Activated naive CD8-positive, alpha-beta T cell treated with anti-CD3 and anti-CD28 coated beads, Interleukin-2, amount 10 ng/mL, durations not matched to agents 7 days and 5 days (primary cell): ENCODE measurements at regions not wholly inside any gene's neighbourhood (a gene's known extent, or its start where the extent isn't known, plus 50 kb on each side); places are given as distances from the start of the nearest gene placed in this dataset.

Experiments
- ATAC-seq: fragments of 150-1000 bp; cut with Tn5 transposase; one replicate; pipeline ENCODE4 v1.10.0; 2021; ENCODE audit warnings: low read depth, moderate library complexity
- POLR2A ChIA-PET: fragments of 350-600 bp; sonication (Branson Sonifier 250); formaldehyde crosslinking; loops from one replicate; lab custom pipeline; 2021; ENCODE audit warnings: antibody characterized with exemption; lab: Charles Lee
- DNase-seq: peaks from one replicate; pipeline ENCODE4 v3.0.0; 2021
- H3K27ac Mint-ChIP-seq: one replicate; pipeline ENCODE4 v1.8.0; 2022; ENCODE audit warnings: mild to moderate bottlenecking, mixed read lengths
- H3K27me3 Mint-ChIP-seq: one replicate; pipeline ENCODE4 v1.8.0; 2022; ENCODE audit warnings: mild to moderate bottlenecking, moderate library complexity, mixed read lengths
- H3K36me3 Mint-ChIP-seq: one replicate; pipeline ENCODE4 v1.8.0; 2021; ENCODE audit warnings: mild to moderate bottlenecking, mixed read lengths
- H3K4me1 Mint-ChIP-seq: one replicate; pipeline ENCODE4 v1.8.0; 2021; ENCODE audit warnings: mixed read lengths
- H3K4me3 Mint-ChIP-seq: one replicate; pipeline ENCODE4 v1.8.0; 2022; ENCODE audit warnings: mild to moderate bottlenecking, moderate library complexity, mixed read lengths
- H3K9me3 Mint-ChIP-seq: one replicate; pipeline ENCODE4 v1.8.0; 2021; ENCODE audit warnings: mixed read lengths

- Mint-ChIP-seq H3K4me1 (no peaks in the 10 kb centered on the region), H3K27ac (no peak overlapping the region), H3K9me3 (no peaks in the 10 kb centered on the region), H3K36me3 (no peaks in the 10 kb centered on the region), H3K4me3 (no peak overlapping the region), H3K27me3 (no peaks in the 10 kb centered on the region)
- POLR2A ChIA-PET: no interaction called here
- DNase-seq: no peak
- no peak for ATAC-seq
These were observed 378.4 kb downstream of the SEC23A start for GRCh38 chr14:38724621-38725020.

GRCh38 chr14:38723959-38724358 lies 379.1 kb downstream of the SEC23A start:
- Mint-ChIP-seq H3K27ac (no peak overlapping the region), H3K36me3 (no peaks in the 10 kb centered on the region), H3K9me3 (no peaks in the 10 kb centered on the region), H3K4me3 (no peak overlapping the region), H3K27me3 (no peaks in the 10 kb centered on the region), H3K4me1 (no peaks in the 10 kb centered on the region)
- DNase-seq (no peak), ATAC-seq (no peak)
- POLR2A ChIA-PET: no interaction called here

- Mint-ChIP-seq H3K27ac (no peak overlapping the region), H3K9me3 (no peaks in the 10 kb centered on the region), H3K36me3 (no peaks in the 10 kb centered on the region), H3K27me3 (no peaks in the 10 kb centered on the region), H3K4me1 (no peaks in the 10 kb centered on the region), H3K4me3 (no peak overlapping the region)
- DNase-seq: no peak
- no peak for ATAC-seq
- POLR2A ChIA-PET: no interaction called here
These were observed 379.8 kb downstream of the SEC23A start for GRCh38 chr14:38723277-38723676.

- Mint-ChIP-seq H3K4me3 (no peak overlapping the region), H3K9me3 (no peaks in the 10 kb centered on the region), H3K27me3 (no peaks in the 10 kb centered on the region), H3K4me1 (no peaks in the 10 kb centered on the region), H3K27ac (no peak overlapping the region), H3K36me3 (no peaks in the 10 kb centered on the region)
- DNase-seq (peak; percentile 32), ATAC-seq (peak; percentile 42)
- POLR2A ChIA-PET: no interaction called here
These were observed 381.1 kb downstream of the SEC23A start for GRCh38 chr14:38721822-38722431.

- Mint-ChIP-seq H3K27me3 (peaks cover under 1% of the 10 kb centered on the region), H3K4me1 (no peaks in the 10 kb centered on the region), H3K36me3 (no peaks in the 10 kb centered on the region), H3K4me3 (no peak overlapping the region), H3K27ac (no peak overlapping the region), H3K9me3 (peaks cover 1% of the 10 kb centered on the region)
- no peak for DNase-seq
- no peak for ATAC-seq
- POLR2A ChIA-PET: no interaction called here
These were observed 384.5 kb downstream of the SEC23A start for GRCh38 chr14:38718519-38718918.

GRCh38 chr14:38716926-38717325 lies 386.1 kb downstream of the SEC23A start:
- Mint-ChIP-seq H3K4me1 (no peaks in the 10 kb centered on the region), H3K27me3 (peaks cover 2% of the 10 kb centered on the region), H3K36me3 (no peaks in the 10 kb centered on the region), H3K4me3 (no peak overlapping the region), H3K9me3 (peaks cover 1% of the 10 kb centered on the region), H3K27ac (no peak overlapping the region)
- POLR2A ChIA-PET: no interaction called here
- ATAC-seq (no peak), DNase-seq (no peak)

GRCh38 chr14:38710881-38711280 lies 392.2 kb downstream of the SEC23A start:
- POLR2A ChIA-PET: no interaction called here
- no peak overlapping the region for H3K4me3 Mint-ChIP-seq
- peaks cover 1% of the 10 kb centered on the region for H3K9me3 Mint-ChIP-seq
- DNase-seq: no peak
- H3K27me3 Mint-ChIP-seq: peaks cover 2% of the 10 kb centered on the region
- H3K36me3 Mint-ChIP-seq: no peaks in the 10 kb centered on the region
- H3K4me1 Mint-ChIP-seq: no peaks in the 10 kb centered on the region
- no peak for ATAC-seq
- H3K27ac Mint-ChIP-seq: no peak overlapping the region

- peaks cover 1% of the 10 kb centered on the region for H3K9me3 Mint-ChIP-seq
These were observed 392.8 kb downstream of the SEC23A start for GRCh38 chr14:38710196-38710595.

GRCh38 chr14:38705220-38705619 lies 397.8 kb downstream of the SEC23A start:
- Mint-ChIP-seq H3K4me3 (no peak overlapping the region), H3K4me1 (no peaks in the 10 kb centered on the region), H3K27ac (no peak overlapping the region), H3K36me3 (no peaks in the 10 kb centered on the region), H3K27me3 (no peaks in the 10 kb centered on the region), H3K9me3 (no peaks in the 10 kb centered on the region)
- POLR2A ChIA-PET: no interaction called here
- no peak for ATAC-seq
- no peak for DNase-seq

More at GRCh38 chr14:38710196-38710595, 392.8 kb downstream of the SEC23A start:
- ATAC-seq (no peak), DNase-seq (no peak)
- Mint-ChIP-seq H3K4me1 (no peaks in the 10 kb centered on the region), H3K27ac (no peak overlapping the region), H3K36me3 (no peaks in the 10 kb centered on the region), H3K27me3 (peaks cover 2% of the 10 kb centered on the region), H3K4me3 (no peak overlapping the region)
- POLR2A ChIA-PET: no interaction called here

GRCh38 chr14:38704220-38704619 lies 398.8 kb downstream of the SEC23A start:
- no peak for DNase-seq
- H3K4me3 Mint-ChIP-seq: no peak overlapping the region
- no peaks in the 10 kb centered on the region for H3K9me3 Mint-ChIP-seq
- no peaks in the 10 kb centered on the region for H3K36me3 Mint-ChIP-seq
- ATAC-seq: no peak
- no peaks in the 10 kb centered on the region for H3K27me3 Mint-ChIP-seq
- no peak overlapping the region for H3K27ac Mint-ChIP-seq
- POLR2A ChIA-PET: no interaction called here
- H3K4me1 Mint-ChIP-seq: peaks cover 6% of the 10 kb centered on the region

GRCh38 chr14:38696925-38697324 lies 406.1 kb downstream of the SEC23A start:
- POLR2A ChIA-PET: no interaction called here
- ATAC-seq (no peak), DNase-seq (no peak)
- no peak overlapping the region for H3K4me3 Mint-ChIP-seq
- H3K36me3 Mint-ChIP-seq: no peaks in the 10 kb centered on the region
- H3K4me1 Mint-ChIP-seq: peaks cover 6% of the 10 kb centered on the region
- peaks cover 8% of the 10 kb centered on the region for H3K27me3 Mint-ChIP-seq
- no peak overlapping the region for H3K27ac Mint-ChIP-seq
- peaks cover 2% of the 10 kb centered on the region for H3K9me3 Mint-ChIP-seq

- Mint-ChIP-seq H3K4me1 (no peaks in the 10 kb centered on the region), H3K4me3 (no peak overlapping the region), H3K27ac (no peak overlapping the region), H3K9me3 (peaks cover 2% of the 10 kb centered on the region), H3K36me3 (no peaks in the 10 kb centered on the region), H3K27me3 (peaks cover 10% of the 10 kb centered on the region)
- ATAC-seq: no peak
- no peak for DNase-seq
- POLR2A ChIA-PET: no interaction called here
These were observed 409.6 kb downstream of the SEC23A start for GRCh38 chr14:38693423-38693822.

GRCh38 chr14:38669027-38669426 lies 413.1 kb upstream of the CLEC14A start:
- H3K36me3 Mint-ChIP-seq: no peaks in the 10 kb centered on the region
- no peak for DNase-seq
- H3K27me3 Mint-ChIP-seq: no peaks in the 10 kb centered on the region
- H3K4me3 Mint-ChIP-seq: no peak overlapping the region
- no peak overlapping the region for H3K27ac Mint-ChIP-seq
- POLR2A ChIA-PET: no interaction called here
- no peaks in the 10 kb centered on the region for H3K9me3 Mint-ChIP-seq
- H3K4me1 Mint-ChIP-seq: no peaks in the 10 kb centered on the region
- no peak for ATAC-seq

GRCh38 chr14:38663382-38663781 lies 407.5 kb upstream of the CLEC14A start:
- ATAC-seq (no peak), DNase-seq (no peak)
- no peaks in the 10 kb centered on the region for H3K36me3 Mint-ChIP-seq
- no peaks in the 10 kb centered on the region for H3K27me3 Mint-ChIP-seq
- no peaks in the 10 kb centered on the region for H3K4me1 Mint-ChIP-seq
- no peak overlapping the region for H3K4me3 Mint-ChIP-seq
- H3K27ac Mint-ChIP-seq: no peak overlapping the region
- POLR2A ChIA-PET: interaction anchor here (0.5 kb wide), 1 partner anchor 52 kb away, joined by 3 read pairs; no protein-coding TSS in a partner anchor
- no peaks in the 10 kb centered on the region for H3K9me3 Mint-ChIP-seq
